ENCODE measurements at regions not wholly inside any gene's neighbourhood (a gene's known extent, or its start where the extent isn't known, plus 50 kb on each side); places are given as distances from the start of the nearest gene placed in this dataset.

- TF ChIP-seq CTCF (IDR thresholded peaks at IDR 0.05) (no peak), EZH2phosphoT487 (IDR thresholded peaks at IDR 0.05) (no peak), EZH2 (IDR thresholded peaks at IDR 0.05) (no peak)
These were observed 204.7 kb upstream of the SULF2 start for GRCh38 chr20:47989957-47990356.
